H1 (cell line): ENCODE measurements at regions not wholly inside any gene's neighbourhood (a gene's known extent, or its start where the extent isn't known, plus 50 kb on each side); places are given as distances from the start of the nearest gene placed in this dataset.

Experiments used
- CTCF ChIA-PET: fragments of 300-600 bp; sonication (Branson Sonifier 250); formaldehyde crosslinking; loops from one replicate; lab custom pipeline; 2021; ENCODE audit not compliant: partially characterized antibody; lab: Charles Lee
- POLR2A ChIA-PET: fragments of 300-600 bp; sonication (Branson Sonifier 250); formaldehyde crosslinking; loops from one replicate; lab custom pipeline; 2021; ENCODE audit warnings: inconsistent platforms; ENCODE audit not compliant: partially characterized antibody; lab: Charles Lee
- DNase-seq, 2 experiments: peaks; one replicate each; pipeline versions ENCODE4 v3.0.0 to v3.0.0-alpha.2; 2010 to 2022; ENCODE audit warnings: low spot score in 2 of 2, low read depth in 1 of 2, mixed read lengths in 1 of 2
- FAIRE-seq: peaks from 2 replicates; lab custom pipeline; 2011; peaks lifted over from hg19 to GRCh38; lab: Jason Lieb, UNC
- H2AFZ ChIP-seq: 2 replicates; pipeline ENCODE4 v1.8.1; 2012; ENCODE audit warnings: low read length, inconsistent platforms
- H2AK5ac ChIP-seq: 2 replicates; pipeline ENCODE4 v1.6.1; 2013; ENCODE audit warnings: low read depth, low read length
- H2BK120ac ChIP-seq: replicated peaks from 2 replicates; pipeline ENCODE3; 2013; ENCODE audit warnings: low read depth, low read length, inconsistent platforms
- H2BK12ac ChIP-seq: 2 replicates; pipeline ENCODE4 v1.6.1; 2013; ENCODE audit warnings: low read depth, low read length
- H2BK15ac ChIP-seq: 2 replicates; pipeline ENCODE4 v1.6.1; 2013; ENCODE audit warnings: low read length
- H2BK20ac ChIP-seq: 2 replicates; pipeline ENCODE4 v1.6.1; 2013; ENCODE audit warnings: low read length
- H2BK5ac ChIP-seq: 2 replicates; pipeline ENCODE4 v1.6.1; 2013; ENCODE audit warnings: low read depth, low read length
- H3K14ac ChIP-seq: 2 replicates; pipeline ENCODE4 v1.6.1; 2013; ENCODE audit warnings: inconsistent platforms; ENCODE audit not compliant: insufficient read length
- H3K18ac ChIP-seq: 2 replicates; pipeline ENCODE4 v1.6.1; 2013; ENCODE audit warnings: low read length; ENCODE audit errors: extremely low read depth
- H3K23ac ChIP-seq: 2 replicates; pipeline ENCODE4 v1.6.1; 2013; ENCODE audit warnings: inconsistent platforms; ENCODE audit not compliant: insufficient read length
- H3K23me2 ChIP-seq: 2 replicates; pipeline ENCODE4 v1.6.1; 2013; ENCODE audit warnings: low read depth, low read length
- H3K27ac ChIP-seq: 2 replicates; pipeline ENCODE4 v1.6.1; 2011; ENCODE audit warnings: low read depth, low read length, inconsistent platforms
- H3K27me3 ChIP-seq, 4 experiments: replicated peaks in 1 of 4; 1 replicate in 1 of 4; 2 replicates in 3 of 4; pipeline versions ENCODE4 v1.6.1 to v1.8.1; 2011 to 2013; ENCODE audit warnings: low read length in 3 of 4, mild to moderate bottlenecking in 3 of 4, inconsistent platforms in 2 of 4, mixed read lengths in 2 of 4, moderate library complexity in 1 of 4; ENCODE audit not compliant: control insufficient read depth in 3 of 4, insufficient read depth in 3 of 4; ENCODE audit errors: extremely low read depth in 1 of 4
- H3K36me3 ChIP-seq, 4 experiments: 2 replicates each; pipeline versions ENCODE4 v1.6.1 to v1.8.1; 2011 to 2013; ENCODE audit warnings: mild to moderate bottlenecking in 4 of 4, low read length in 3 of 4, moderate library complexity in 2 of 4, control low read depth in 1 of 4, inconsistent platforms in 1 of 4; ENCODE audit not compliant: insufficient read depth in 4 of 4, control insufficient read depth in 2 of 4
- H3K4ac ChIP-seq: replicated peaks from 2 replicates; pipeline ENCODE3; 2013; ENCODE audit warnings: low read length, low read depth, mixed read lengths, inconsistent platforms; ENCODE audit not compliant: insufficient read length
- H3K4me1 ChIP-seq, 4 experiments: replicated peaks in 1 of 4; 1 replicate in 1 of 4; 2 replicates in 3 of 4; pipeline versions ENCODE4 v1.6.1 to v1.8.1; 2011 to 2013; ENCODE audit warnings: low read length in 3 of 4, inconsistent platforms in 2 of 4, mixed read lengths in 1 of 4; ENCODE audit not compliant: insufficient read depth in 4 of 4, control insufficient read depth in 3 of 4
- H3K4me2 ChIP-seq, 2 experiments: 2 replicates each; pipeline versions ENCODE4 v1.6.1 to v1.8.1; 2011 to 2013; ENCODE audit warnings: low read depth in 2 of 2, low read length in 2 of 2, control low read depth in 1 of 2, inconsistent platforms in 1 of 2, mild to moderate bottlenecking in 1 of 2; ENCODE audit not compliant: insufficient read depth in 1 of 2
- H3K4me3 ChIP-seq, 4 experiments: fragments of 200-600, 300-600 bp in 1 of 4; sonication (generic), shearing (Covaris generic), sonication (Bioruptor Twin) in 1 of 4; 2 replicates each; pipeline versions ENCODE4 v1.5.1 to v1.8.1; 2011 to 2016; ENCODE audit warnings: low read length in 4 of 4, low read depth in 3 of 4, control low read depth in 2 of 4, inconsistent platforms in 2 of 4, mild to moderate bottlenecking in 2 of 4, mixed read lengths in 1 of 4, moderate library complexity in 1 of 4; ENCODE audit not compliant: insufficient read depth in 2 of 4; ENCODE audit errors: extremely low read depth in 1 of 4
- H3K56ac ChIP-seq: replicated peaks from 2 replicates; pipeline ENCODE3; 2013; ENCODE audit warnings: low read depth, mild to moderate bottlenecking, mixed read lengths, low read length, inconsistent platforms; ENCODE audit not compliant: insufficient read length
- H3K79me1 ChIP-seq: 2 replicates; pipeline ENCODE4 v1.6.1; 2013; ENCODE audit warnings: low read depth, low read length, control low read depth
- H3K79me2 ChIP-seq, 2 experiments: 2 replicates each; pipeline versions ENCODE4 v1.6.1 to v1.8.1; 2012 to 2013; ENCODE audit warnings: low read length in 2 of 2, mild to moderate bottlenecking in 2 of 2, inconsistent platforms in 1 of 2; ENCODE audit not compliant: insufficient read depth in 2 of 2, control insufficient read depth in 1 of 2
- H3K9ac ChIP-seq, 4 experiments: replicated peaks in 1 of 4; 1 replicate in 1 of 4; 2 replicates in 3 of 4; pipeline versions ENCODE4 v1.6.1 to v1.8.1; 2011 to 2013; ENCODE audit warnings: low read depth in 3 of 4, low read length in 3 of 4, control low read depth in 2 of 4, mild to moderate bottlenecking in 2 of 4, moderate library complexity in 2 of 4, inconsistent platforms in 1 of 4; ENCODE audit errors: extremely low read depth in 1 of 4
- H3K9me3 ChIP-seq, 2 experiments: 2 replicates each; pipeline versions ENCODE4 v1.6.1 to v1.8.1; 2012 to 2013; ENCODE audit warnings: mild to moderate bottlenecking in 2 of 2, moderate library complexity in 2 of 2, control low read depth in 1 of 2, inconsistent platforms in 1 of 2, low read depth in 1 of 2, low read length in 1 of 2, mixed read lengths in 1 of 2; ENCODE audit not compliant: insufficient read depth in 2 of 2
- H4K20me1 ChIP-seq, 2 experiments: replicated peaks in 1 of 2; 2 replicates each; pipeline versions ENCODE3 to v1.8.1; 2011 to 2013; ENCODE audit warnings: inconsistent platforms in 2 of 2, low read length in 2 of 2, mild to moderate bottlenecking in 1 of 2; ENCODE audit not compliant: insufficient read depth in 2 of 2, control insufficient read depth in 1 of 2
- H4K5ac ChIP-seq: 2 replicates; pipeline ENCODE4 v1.6.1; 2013; ENCODE audit warnings: low read length, low read depth, mixed read lengths, inconsistent platforms; ENCODE audit not compliant: insufficient read length
- H4K8ac ChIP-seq: 2 replicates; pipeline ENCODE4 v1.8.0; 2013; ENCODE audit warnings: mild to moderate bottlenecking, moderate library complexity, low read length, inconsistent platforms; ENCODE audit not compliant: insufficient read depth; ENCODE audit errors: extremely low read depth
- H4K91ac ChIP-seq: replicated peaks from 2 replicates; pipeline ENCODE3; 2013; ENCODE audit warnings: low read length, mixed read lengths, inconsistent platforms; ENCODE audit not compliant: insufficient read length
- WGBS, 2 experiments: shearing (Covaris generic) in 1 of 2; methylation state at CpG; one replicate each; pipeline versions ENCODE4 v1.1.6 to v1.1.7; 2013 to 2015; ENCODE audit warnings: low lambda C conversion rate in 2 of 2, mixed read lengths in 2 of 2, inconsistent platforms in 1 of 2, low coverage in 1 of 2, missing lambda C conversion rate in 1 of 2; ENCODE audit not compliant: insufficient replicate concordance in 2 of 2, insufficient coverage in 1 of 2, insufficient read length in 1 of 2; ENCODE audit errors: extremely low coverage in 1 of 2, missing lambda C conversion rate in 1 of 2; 5-methylcytosine and 5-hydroxymethylcytosine counted together

DNA sequence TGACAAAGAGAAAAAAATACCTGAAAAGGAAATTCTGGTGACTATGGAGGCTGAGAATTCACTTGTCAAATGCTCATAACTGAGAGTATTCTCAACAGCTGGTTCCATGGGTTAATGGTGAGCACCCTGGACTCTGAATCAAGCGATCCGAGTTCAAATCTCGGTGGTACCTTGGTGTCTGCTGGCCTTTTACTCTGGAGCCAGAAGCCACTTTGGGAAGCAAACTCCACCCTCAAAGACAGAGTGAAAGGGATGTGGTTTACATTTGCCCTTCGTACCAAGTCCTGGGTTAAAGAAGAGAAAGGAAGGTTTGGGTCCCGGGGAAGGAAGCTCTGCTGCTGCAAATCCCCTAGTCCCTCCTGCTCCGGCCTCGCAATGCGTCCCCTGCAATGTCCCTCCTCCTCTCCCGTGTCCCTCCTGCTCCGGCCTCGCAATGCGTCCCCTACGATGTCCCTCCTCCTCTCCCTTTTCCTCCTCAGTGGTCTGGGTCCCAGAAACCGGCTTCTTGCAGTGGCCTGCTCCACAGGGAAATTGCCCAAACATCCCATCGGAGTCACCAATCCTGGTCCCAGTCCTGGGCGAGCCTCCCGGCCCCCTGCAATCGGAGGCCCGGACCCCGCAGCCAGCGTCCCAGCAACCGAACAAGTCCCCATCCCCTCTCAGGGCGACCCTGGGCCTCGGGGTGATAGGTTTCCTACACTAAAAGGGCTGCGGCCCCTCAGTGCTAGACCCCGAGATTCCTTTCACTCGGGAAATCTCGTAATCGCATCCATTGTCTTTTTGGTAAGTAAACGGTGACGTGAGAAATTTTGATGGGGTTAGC is 129.4 kb downstream of the PPIAL4G start:
- H2BK15ac ChIP-seq, result no peak overlapping the region
- no peak overlapping the region; the same call in 1 of the 2 replicates for H3K27ac ChIP-seq
- H4K5ac ChIP-seq, result no peak overlapping the region
- H4K20me1 ChIP-seq, result no peaks in the 10 kb centered on the region
- H3K23ac ChIP-seq, result no peak overlapping the region
- H3K9ac ChIP-seq, result peak overlapping the region in 3 of 4 experiments; percentile 16 to 67 (median 36); a peak in 5 of 7 replicates
- H3K79me2 ChIP-seq, result no peaks in the 10 kb centered on the region
- H3K18ac ChIP-seq, result no peak overlapping the region
- H4K8ac ChIP-seq, result no peak overlapping the region
- POLR2A ChIA-PET, result interaction anchor here (0.7 to 8.4 kb wide), 8 partner anchors 11 to 90 kb away, joined by 3 to 55 read pairs (median 6); no protein-coding TSS in a partner anchor
- H3K23me2 ChIP-seq, result peaks cover 2% of the 10 kb centered on the region; the same call in 1 of the 2 replicates
- no peak overlapping the region for H2BK120ac ChIP-seq
- no peak overlapping the region for H4K91ac ChIP-seq
- H3K14ac ChIP-seq, result no peak overlapping the region
- H2AK5ac ChIP-seq, result no peak overlapping the region
- no peak overlapping the region for H2BK12ac ChIP-seq
- 7% methylated on average over 31 of the region's 31 CpGs; no CpG with 5 or more reads in 1 of the 2 experiments for WGBS, 2 experiments
- peak overlapping the region; percentile 88 to 89 for H3K4me2 ChIP-seq
- H2BK20ac ChIP-seq, result no peak overlapping the region
- H3K9me3 ChIP-seq, result no peaks in the 10 kb centered on the region
- H3K56ac ChIP-seq, result no peak overlapping the region
- H3K27me3 ChIP-seq, result peaks cover 9 to 29% (median 21%) of the 10 kb centered on the region in 4 experiments
- no peak for DNase-seq
- H2BK5ac ChIP-seq, result peak overlapping the region; percentile 30; the same call in 1 of the 2 replicates
- H3K4me3 ChIP-seq, result peak overlapping the region; percentile 63 to 83 (median 76)
- no peaks in the 10 kb centered on the region for H3K36me3 ChIP-seq
- H3K4me1 ChIP-seq, result peaks cover 0 to 4% (median 1%) of the 10 kb centered on the region in 4 experiments; a peak in 2 of 7 replicates
- peak overlapping the region; percentile 85 for H2AFZ ChIP-seq
- no peak overlapping the region for H3K4ac ChIP-seq
- FAIRE-seq, result peak; percentile 98
- H3K79me1 ChIP-seq, result no peaks in the 10 kb centered on the region
- CTCF ChIA-PET, result interaction anchor here (0.6 to 4.0 kb wide), 4 partner anchors 9 to 176 kb away, joined by 3 to 12 read pairs (median 8); no protein-coding TSS in a partner anchor
